Body of pancreas (tissue), 4 donors: ENCODE measurements at regions not wholly inside any gene's neighbourhood (a gene's known extent, or its start where the extent isn't known, plus 50 kb on each side); places are given as distances from the start of the nearest gene placed in this dataset.

ENCODE experiments used
- ATAC-seq: fragments of 150-250 bp; one replicate; pipeline ENCODE4 v1.9.1; 2016
- DNase-seq, 4 donors: peaks; one replicate each; pipeline ENCODE4 v3.0.0-alpha.2; 2019
- H3K27ac ChIP-seq, 4 donors: fragments of 200-600 bp; sonication (generic); 1 replicate in 3 of 4; 2 replicates in 1 of 4; pipeline versions ENCODE4 v1.5.1 to v1.6.1; 2016 to 2019; ENCODE audit warnings: mild to moderate bottlenecking in 1 of 4, mixed read lengths in 1 of 4, moderate library complexity in 1 of 4
- H3K27me3 ChIP-seq, 2 donors: fragments of 200-600 bp; sonication (generic); one replicate each; pipeline ENCODE4 v1.6.0; 2016; ENCODE audit warnings: mild to moderate bottlenecking in 1 of 2
- H3K36me3 ChIP-seq, 2 donors: fragments of 200-600 bp; sonication (generic); replicated peaks in 1 of 2; 2 replicates each; pipeline ENCODE4 v1.5.1; 2016; ENCODE audit warnings: low read depth in 2 of 2; ENCODE audit not compliant: insufficient read depth in 1 of 2
- H3K4me1 ChIP-seq: fragments of 200-600 bp; sonication (generic); one replicate; pipeline ENCODE4 v1.6.0; 2016
- H3K4me3 ChIP-seq, 2 donors: fragments of 200-600 bp; sonication (generic); 1 replicate in 1 of 2; 2 replicates in 1 of 2; pipeline ENCODE4 v1.5.1; 2016 to 2019
- H3K9me3 ChIP-seq, 3 donors: fragments of 200-600 bp; sonication (generic); 1 replicate in 2 of 3; 2 replicates in 1 of 3; pipeline ENCODE4 v1.5.1; 2016
- CTCF ChIP-seq, 7 experiments: fragments of 450-650 bp in 4 of 7; fragments of 200-600 bp in 3 of 7; sonication (generic) in 3 of 7; IDR thresholded peaks; one replicate each; pipeline ENCODE4 v1.5.1; 2016 to 2019; ENCODE audit warnings: antibody characterized with exemption in 7 of 7
- POLR2A ChIP-seq, 3 donors: fragments of 450-650 bp; IDR thresholded peaks; one replicate each; pipeline ENCODE4 v1.6.1; 2016; ENCODE audit warnings: antibody characterized with exemption in 3 of 3, mild to moderate bottlenecking in 2 of 3
- WGBS, 2 donors: methylation state at CpG; one replicate each; pipeline ENCODE4 v1.1.5; 2017; 5-methylcytosine and 5-hydroxymethylcytosine counted together
- intact Hi-C: fragments of 100-400 bp; cut with DNase I; formaldehyde crosslinking; loops from one replicate; pipeline ENCODE4 v1.15.1; 2023

DNA sequence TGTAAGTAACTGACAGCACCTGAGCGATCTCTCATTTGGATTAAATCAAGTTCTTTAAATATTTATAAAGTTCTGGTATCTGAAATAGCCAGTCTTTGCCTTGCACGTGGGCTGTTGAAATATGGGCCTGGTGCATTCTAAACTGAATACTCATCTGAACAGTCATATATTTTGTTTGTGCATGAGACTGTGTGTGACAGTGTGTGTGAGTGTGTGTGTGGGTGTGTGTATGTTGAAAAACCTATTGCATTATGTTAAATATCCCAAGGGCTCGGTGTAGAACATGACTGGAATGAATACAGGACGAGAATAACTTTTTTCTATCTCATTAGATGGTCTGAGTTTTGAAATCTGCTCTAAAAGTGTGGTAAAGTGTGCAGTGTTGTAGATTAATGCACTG lies 82.4 kb upstream of the TOX3 start:
- Histone ChIP-seq H3K4me1 (peaks cover 4% of the 10 kb centered on the region), H3K9me3 (no peaks in the 10 kb centered on the region), H3K27ac (no peak overlapping the region), H3K4me3 (no peak overlapping the region), H3K36me3 (no peaks in the 10 kb centered on the region), H3K27me3 (no peaks in the 10 kb centered on the region)
- WGBS, 2 donors = 71 to 74% methylated on average over 4 of the region's 4 CpGs
- ATAC-seq (no peak), DNase-seq (no peak)
- intact Hi-C loops = no loop called here
- no peak for TF ChIP-seq POLR2A (IDR thresholded peaks at IDR 0.05)
- TF ChIP-seq CTCF (IDR thresholded peaks at IDR 0.05) = no peak

DNA sequence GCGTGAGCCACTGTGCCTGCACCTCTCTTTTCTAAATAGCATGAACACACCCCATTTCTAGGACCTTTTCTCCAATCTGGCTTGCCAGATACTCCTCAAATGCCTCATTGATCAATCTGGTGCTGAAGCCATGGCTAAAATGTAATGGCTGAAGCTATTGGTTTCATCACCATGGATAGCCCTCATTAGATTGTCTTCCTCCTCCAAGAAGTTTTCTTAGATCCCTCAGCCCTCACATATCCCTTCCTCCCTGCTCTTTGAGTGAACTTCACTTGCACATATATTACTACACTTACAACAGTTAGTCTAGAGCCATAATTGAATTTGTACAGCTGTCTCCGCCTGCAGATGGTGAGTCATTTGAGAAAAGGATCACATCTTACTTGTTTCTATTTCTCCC lies 77.9 kb upstream of the TOX3 start:
- 92 to 95% methylated on average over 2 of the region's 2 CpGs for WGBS, 2 donors
- Histone ChIP-seq H3K4me1 (no peaks in the 10 kb centered on the region), H3K36me3 (no peaks in the 10 kb centered on the region), H3K9me3 (no peaks in the 10 kb centered on the region), H3K27ac (no peak overlapping the region), H3K4me3 (no peak overlapping the region), H3K27me3 (no peaks in the 10 kb centered on the region)
- intact Hi-C loops = no loop called here
- ATAC-seq (no peak), DNase-seq (no peak)
- TF ChIP-seq POLR2A (IDR thresholded peaks at IDR 0.05) (no peak), CTCF (IDR thresholded peaks at IDR 0.05) (no peak)

- H3K27me3 ChIP-seq = no peaks in the 10 kb centered on the region
- ATAC-seq (no peak), DNase-seq (no peak)
- intact Hi-C loops = no loop called here
- no peaks in the 10 kb centered on the region for H3K4me1 ChIP-seq
- 95 to 96% methylated on average over 5 of the region's 5 CpGs for WGBS, 2 donors
- no peak overlapping the region for H3K27ac ChIP-seq
- no peak overlapping the region for H3K4me3 ChIP-seq
- TF ChIP-seq CTCF (IDR thresholded peaks at IDR 0.05) (no peak), POLR2A (IDR thresholded peaks at IDR 0.05) (no peak)
- no peaks in the 10 kb centered on the region for H3K9me3 ChIP-seq
- no peaks in the 10 kb centered on the region for H3K36me3 ChIP-seq
Measured at GRCh38 chr16:52621651-52622050, 74.7 kb upstream of the TOX3 start.

DNA sequence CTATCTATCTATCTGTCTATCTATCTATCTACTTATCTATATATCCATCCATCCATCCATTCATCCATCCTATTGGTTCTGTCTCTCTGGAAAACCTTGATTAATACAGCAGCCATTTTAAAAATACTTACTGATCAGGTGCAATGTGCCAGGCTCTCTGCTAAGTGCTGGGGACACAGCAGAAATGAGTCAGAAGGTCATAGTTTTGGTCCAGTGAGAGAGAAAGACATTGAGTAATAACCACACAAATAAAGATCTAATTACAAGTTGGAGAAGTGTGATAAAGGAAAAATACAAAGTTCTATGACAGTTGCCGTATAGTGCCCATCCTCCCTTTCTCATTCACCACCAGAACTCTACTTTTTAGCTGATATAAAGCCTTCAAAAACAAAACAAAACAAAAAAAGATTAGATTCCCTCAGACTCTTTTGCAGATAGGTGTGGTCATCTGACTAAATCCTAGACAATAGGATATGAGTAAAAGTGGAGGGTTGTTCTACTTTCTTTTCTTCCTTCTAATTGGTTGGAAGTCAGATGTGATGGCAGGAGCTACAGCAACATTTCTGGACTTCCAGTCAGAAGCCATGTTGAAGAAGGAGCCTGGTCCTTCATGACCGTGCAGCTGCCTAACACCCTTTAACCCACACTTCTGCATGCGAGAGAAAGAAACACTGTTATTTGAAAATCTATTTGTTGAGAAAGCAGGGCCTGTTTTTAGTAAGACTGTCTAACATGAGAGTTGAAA lies 72.0 kb upstream of the TOX3 start:
- Histone ChIP-seq H3K4me1 (no peaks in the 10 kb centered on the region), H3K36me3 (no peaks in the 10 kb centered on the region), H3K4me3 (no peak overlapping the region), H3K9me3 (no peaks in the 10 kb centered on the region), H3K27ac (no peak overlapping the region), H3K27me3 (no peaks in the 10 kb centered on the region)
- ATAC-seq (no peak), DNase-seq (no peak)
- WGBS, 2 donors = 64 to 81% methylated on average over 3 of the region's 3 CpGs
- TF ChIP-seq POLR2A (IDR thresholded peaks at IDR 0.05) (no peak), CTCF (IDR thresholded peaks at IDR 0.05) (no peak)
- intact Hi-C loops = no loop called here

GRCh38 chr16:52617591-52617990 lies 70.6 kb upstream of the TOX3 start:
- ATAC-seq (no peak), DNase-seq (no peak)
- H3K27me3 ChIP-seq = no peaks in the 10 kb centered on the region
- 64 to 67% methylated on average over 3 of the region's 3 CpGs for WGBS, 2 donors
- H3K36me3 ChIP-seq = no peaks in the 10 kb centered on the region
- H3K4me1 ChIP-seq = peaks cover 2% of the 10 kb centered on the region
- TF ChIP-seq CTCF (IDR thresholded peaks at IDR 0.05) (no peak), POLR2A (IDR thresholded peaks at IDR 0.05) (no peak)
- H3K27ac ChIP-seq = no peak overlapping the region
- H3K9me3 ChIP-seq = no peaks in the 10 kb centered on the region
- intact Hi-C loops = no loop called here
- no peak overlapping the region for H3K4me3 ChIP-seq
